Stimulated activated CD4-positive, alpha-beta T cell treated with anti-CD3 and anti-CD28 coated beads, Interleukin-2, amount 100 ng/mL, for 4 hours (primary cell): ENCODE measurements at regions not wholly inside any gene's neighbourhood (a gene's known extent, or its start where the extent isn't known, plus 50 kb on each side); places are given as distances from the start of the nearest gene placed in this dataset.
"Not testable (repeated sequence)": the region's sequence is repeated elsewhere in the genome, so short reads cannot be mapped to it uniquely, and the experiment has no call there.

ENCODE experiments used
- DNase-seq: peaks from one replicate; pipeline ENCODE4 v3.0.0-alpha.2; 2020; ENCODE audit warnings: low read depth

- DNase-seq: no peak
Measured at GRCh38 chr2:3036432-3037125, 341.0 kb downstream of the EIPR1 start.

- DNase-seq: no peak
Measured at GRCh38 chr2:3035385-3036050, 342.1 kb downstream of the EIPR1 start.

- no peak for DNase-seq
Measured at GRCh38 chr2:3034856-3035255, 342.8 kb downstream of the EIPR1 start.

GRCh38 chr2:3034396-3034795, 343.2 kb downstream of the EIPR1 start:
- DNase-seq: no peak

GRCh38 chr2:3033315-3033714, 344.3 kb downstream of the EIPR1 start:
- DNase-seq: no peak

- DNase-seq: not testable (repeated sequence)
Measured at GRCh38 chr2:3030791-3031190, 346.8 kb downstream of the EIPR1 start.

GRCh38 chr2:3025984-3026383, 351.6 kb downstream of the EIPR1 start:
- DNase-seq: no peak

- no peak for DNase-seq
Measured at GRCh38 chr2:3025261-3025660, 352.4 kb downstream of the EIPR1 start.

GRCh38 chr2:3024401-3024935, 353.1 kb downstream of the EIPR1 start:
- DNase-seq: no peak

GRCh38 chr2:3023531-3023930, 354.1 kb downstream of the EIPR1 start:
- no peak for DNase-seq

GRCh38 chr2:3022841-3023372, 354.7 kb downstream of the EIPR1 start:
- DNase-seq: no peak

GRCh38 chr2:3021720-3022119, 355.9 kb downstream of the EIPR1 start:
- no peak for DNase-seq

- DNase-seq: no peak
Measured at GRCh38 chr2:3010001-3010400, 367.6 kb downstream of the EIPR1 start.

GRCh38 chr2:3009483-3009882, 368.1 kb downstream of the EIPR1 start:
- no peak for DNase-seq

GRCh38 chr2:3009005-3009404, 368.6 kb downstream of the EIPR1 start:
- no peak for DNase-seq

GRCh38 chr2:3008561-3008960, 369.1 kb downstream of the EIPR1 start:
- no peak for DNase-seq

- no peak for DNase-seq
Measured at GRCh38 chr2:3007135-3007534, 370.5 kb downstream of the EIPR1 start.

GRCh38 chr2:3005859-3006501, 371.6 kb downstream of the EIPR1 start:
- DNase-seq: no peak

GRCh38 chr2:3001615-3002560, 375.7 kb downstream of the EIPR1 start:
- no peak for DNase-seq

GRCh38 chr2:3000968-3001367, 376.6 kb downstream of the EIPR1 start:
- no peak for DNase-seq

- DNase-seq: no peak
Measured at GRCh38 chr2:3000125-3000524, 377.5 kb downstream of the EIPR1 start.

- no peak for DNase-seq
Measured at GRCh38 chr2:2998971-2999370, 378.6 kb downstream of the EIPR1 start.
